ENCODE measurements at regions not wholly inside any gene's neighbourhood (a gene's known extent, or its start where the extent isn't known, plus 50 kb on each side); places are given as distances from the start of the nearest gene placed in this dataset.

GRCh38 chr20:52012079-52012478 lies 179.5 kb downstream of the ZFP64 start:
- TF ChIP-seq CTCF (optimal IDR thresholded peaks at IDR 0.05 in 1 of 3, IDR thresholded peaks at IDR 0.05 in 1 of 3, conservative IDR thresholded peaks at IDR 0.05 in 1 of 3; ENCODE audit: extremely low read depth in 1 of 3, insufficient read depth in 2 of 3, low read length in 3 of 3) (no peak), EZH2 (IDR thresholded peaks at IDR 0.05; ENCODE audit: low read length) (no peak)
